ENCODE measurements at regions not wholly inside any gene's neighbourhood (a gene's known extent, or its start where the extent isn't known, plus 50 kb on each side); places are given as distances from the start of the nearest gene placed in this dataset.

DNA sequence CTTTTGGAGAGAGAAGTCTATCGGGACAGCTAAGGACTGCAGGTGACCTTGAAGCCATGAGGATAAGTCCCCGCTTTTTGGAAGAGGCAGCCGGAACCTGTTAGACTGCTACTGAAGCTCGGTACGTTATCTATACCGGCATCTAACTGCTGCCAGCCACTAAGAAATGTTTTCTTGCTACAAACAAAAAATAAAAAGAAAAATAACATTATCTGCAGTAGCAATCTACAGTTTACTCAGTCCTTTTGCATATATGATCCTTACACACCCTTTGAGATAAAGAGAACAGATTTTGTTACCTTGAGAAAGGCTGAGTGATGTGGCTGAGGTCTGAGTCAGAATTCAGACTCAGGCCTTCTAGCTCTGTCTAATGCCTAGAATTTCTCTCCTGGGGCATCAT lies 314.6 kb downstream of the CDH26 start:
- H3K9ac ChIP-seq (ENCODE audit: low read length): no peak overlapping the region
- H3K4me3 ChIP-seq (ENCODE audit: insufficient read depth, low read length, poor library complexity, severe bottlenecking): no peak overlapping the region
- no peak overlapping the region for H2AFZ ChIP-seq (ENCODE audit: low read depth, low read length, severe bottlenecking)
- 0 out of 2 replicates have a peak, but pooled peaks cover 3% of the 10 kb centered on the region for H3K9me3 ChIP-seq (ENCODE audit: insufficient read depth, low read length)
- no peaks in the 10 kb centered on the region for H3K9me2 ChIP-seq (replicated peaks; ENCODE audit: insufficient read depth, low read length)
- H3K4me2 ChIP-seq (ENCODE audit: low read depth, low read length, poor library complexity, severe bottlenecking): no peak overlapping the region
- H3K79me2 ChIP-seq (ENCODE audit: insufficient read depth, low read length): no peaks in the 10 kb centered on the region
- H3F3A ChIP-seq (ENCODE audit: insufficient read depth): no peaks in the 10 kb centered on the region
- no peaks in the 10 kb centered on the region for H3K27me3 ChIP-seq (ENCODE audit: low read length)
- no peak overlapping the region for H3K27ac ChIP-seq (ENCODE audit: low read depth, low read length)
- no peaks in the 10 kb centered on the region for H4K20me1 ChIP-seq (ENCODE audit: low read depth, low read length)
- TF ChIP-seq EZH2phosphoT487 (conservative IDR thresholded peaks at IDR 0.05; ENCODE audit: low read length): no peak
- TF ChIP-seq, protein P1, sequence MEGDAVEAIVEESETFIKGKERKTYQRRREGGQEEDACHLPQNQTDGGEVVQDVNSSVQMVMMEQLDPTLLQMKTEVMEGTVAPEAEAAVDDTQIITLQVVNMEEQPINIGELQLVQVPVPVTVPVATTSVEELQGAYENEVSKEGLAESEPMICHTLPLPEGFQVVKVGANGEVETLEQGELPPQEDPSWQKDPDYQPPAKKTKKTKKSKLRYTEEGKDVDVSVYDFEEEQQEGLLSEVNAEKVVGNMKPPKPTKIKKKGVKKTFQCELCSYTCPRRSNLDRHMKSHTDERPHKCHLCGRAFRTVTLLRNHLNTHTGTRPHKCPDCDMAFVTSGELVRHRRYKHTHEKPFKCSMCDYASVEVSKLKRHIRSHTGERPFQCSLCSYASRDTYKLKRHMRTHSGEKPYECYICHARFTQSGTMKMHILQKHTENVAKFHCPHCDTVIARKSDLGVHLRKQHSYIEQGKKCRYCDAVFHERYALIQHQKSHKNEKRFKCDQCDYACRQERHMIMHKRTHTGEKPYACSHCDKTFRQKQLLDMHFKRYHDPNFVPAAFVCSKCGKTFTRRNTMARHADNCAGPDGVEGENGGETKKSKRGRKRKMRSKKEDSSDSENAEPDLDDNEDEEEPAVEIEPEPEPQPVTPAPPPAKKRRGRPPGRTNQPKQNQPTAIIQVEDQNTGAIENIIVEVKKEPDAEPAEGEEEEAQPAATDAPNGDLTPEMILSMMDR (IDR thresholded peaks at IDR 0.05; ENCODE audit: insufficient read depth, low read length, poor library complexity, severe bottlenecking): no peak
- no peaks in the 10 kb centered on the region for H3K36me3 ChIP-seq (ENCODE audit: low read length)

DNA sequence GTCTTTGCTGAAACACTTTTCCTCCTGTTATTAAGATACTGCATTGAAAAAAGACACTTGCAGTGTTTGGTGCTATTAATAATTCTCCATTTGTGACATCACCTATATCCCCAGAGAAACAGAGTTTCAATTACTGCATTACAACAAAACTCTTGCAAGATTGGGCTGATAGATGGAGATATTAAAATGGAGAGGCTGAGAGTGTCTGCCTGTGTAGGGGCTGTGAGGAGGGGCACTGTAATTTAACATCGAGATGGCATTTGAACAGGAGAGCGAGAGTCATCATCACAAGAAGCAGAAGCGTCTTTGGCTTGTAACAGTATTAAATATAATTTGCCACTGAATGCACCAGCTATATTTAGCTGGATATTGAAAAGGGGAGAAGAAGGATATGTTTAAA lies 316.5 kb downstream of the CDH26 start:
- no peak for TF ChIP-seq EZH2phosphoT487 (conservative IDR thresholded peaks at IDR 0.05; ENCODE audit: low read length)
- TF ChIP-seq, protein P1 (IDR thresholded peaks at IDR 0.05; ENCODE audit: insufficient read depth, low read length, poor library complexity, severe bottlenecking): no peak
- no peak overlapping the region for H3K9ac ChIP-seq (ENCODE audit: low read length)
- H3K79me2 ChIP-seq (ENCODE audit: insufficient read depth, low read length): no peaks in the 10 kb centered on the region
- no peak overlapping the region for H2AFZ ChIP-seq (ENCODE audit: low read depth, low read length, severe bottlenecking)
- H3K4me3 ChIP-seq (ENCODE audit: insufficient read depth, low read length, poor library complexity, severe bottlenecking): no peak overlapping the region
- H3K36me3 ChIP-seq (ENCODE audit: low read length): no peaks in the 10 kb centered on the region
- no peak overlapping the region for H3K4me2 ChIP-seq (ENCODE audit: low read depth, low read length, poor library complexity, severe bottlenecking)
- H3F3A ChIP-seq (ENCODE audit: insufficient read depth): no peaks in the 10 kb centered on the region
- H4K20me1 ChIP-seq (ENCODE audit: low read depth, low read length): no peaks in the 10 kb centered on the region
- H3K27me3 ChIP-seq (ENCODE audit: low read length): no peaks in the 10 kb centered on the region
- H3K9me2 ChIP-seq (replicated peaks; ENCODE audit: insufficient read depth, low read length): no peaks in the 10 kb centered on the region
- H3K9me3 ChIP-seq (ENCODE audit: insufficient read depth, low read length): no peaks in the 10 kb centered on the region
- no peak overlapping the region for H3K27ac ChIP-seq (ENCODE audit: low read depth, low read length)

DNA sequence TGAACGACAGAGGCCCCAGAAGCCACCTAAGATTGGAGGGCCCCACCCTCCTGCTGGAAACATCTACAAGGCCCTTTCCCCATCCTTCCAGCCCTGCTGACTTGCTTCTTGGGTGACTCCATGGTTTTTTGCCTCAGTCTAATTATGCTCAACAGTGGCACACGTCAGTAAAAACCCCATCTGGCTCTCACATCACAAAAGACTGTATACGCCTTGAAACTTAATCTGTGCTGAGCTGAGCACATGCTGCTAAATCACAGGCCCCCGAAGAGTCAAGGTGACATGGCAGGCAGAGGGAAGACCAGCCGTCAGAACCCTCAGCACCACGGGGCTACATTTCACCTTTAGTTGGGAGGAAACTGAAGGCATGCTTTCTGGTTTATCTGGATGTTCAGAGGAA lies 323.1 kb downstream of the CDH26 start:
- no peaks in the 10 kb centered on the region for H3F3A ChIP-seq (ENCODE audit: insufficient read depth)
- H3K27ac ChIP-seq (ENCODE audit: low read depth, low read length): no peak overlapping the region
- H3K4me3 ChIP-seq (ENCODE audit: insufficient read depth, low read length, poor library complexity, severe bottlenecking): no peak overlapping the region
- no peaks in the 10 kb centered on the region for H3K79me2 ChIP-seq (ENCODE audit: insufficient read depth, low read length)
- no peaks in the 10 kb centered on the region for H4K20me1 ChIP-seq (ENCODE audit: low read depth, low read length)
- H3K27me3 ChIP-seq (ENCODE audit: low read length): no peaks in the 10 kb centered on the region
- H3K9me2 ChIP-seq (replicated peaks; ENCODE audit: insufficient read depth, low read length): no peaks in the 10 kb centered on the region
- H3K9ac ChIP-seq (ENCODE audit: low read length): no peak overlapping the region
- no peak overlapping the region for H3K4me2 ChIP-seq (ENCODE audit: low read depth, low read length, poor library complexity, severe bottlenecking)
- H3K36me3 ChIP-seq (ENCODE audit: low read length): no peaks in the 10 kb centered on the region
- H2AFZ ChIP-seq (ENCODE audit: low read depth, low read length, severe bottlenecking): no peak overlapping the region
- peaks cover 23% of the 10 kb centered on the region; the same call in 1 of the 2 replicates for H3K9me3 ChIP-seq (ENCODE audit: insufficient read depth, low read length)
- TF ChIP-seq, protein P1 (IDR thresholded peaks at IDR 0.05; ENCODE audit: insufficient read depth, low read length, poor library complexity, severe bottlenecking): no peak
- TF ChIP-seq EZH2phosphoT487 (conservative IDR thresholded peaks at IDR 0.05; ENCODE audit: low read length): no peak
